Testis (tissue), 2 donors: ENCODE measurements at regions not wholly inside any gene's neighbourhood (a gene's known extent, or its start where the extent isn't known, plus 50 kb on each side); places are given as distances from the start of the nearest gene placed in this dataset.
"Not testable (repeated sequence)": the region's sequence is repeated elsewhere in the genome, so short reads cannot be mapped to it uniquely, and the experiment has no call there.

ENCODE experiments used
- DNase-seq: peaks from one replicate; pipeline ENCODE4 v3.0.0-alpha.2; 2019
- H3K27ac ChIP-seq, 2 donors: fragments of 200-600 bp; sonication (generic); one replicate each; pipeline ENCODE4 v1.5.1; 2019
- H3K27me3 ChIP-seq: fragments of 200-600 bp; sonication (generic); one replicate; pipeline ENCODE4 v1.5.1; 2019
- H3K36me3 ChIP-seq: fragments of 200-600 bp; sonication (generic); one replicate; pipeline ENCODE4 v1.5.1; 2017; ENCODE audit warnings: low read depth; ENCODE audit errors: missing control alignments
- H3K4me1 ChIP-seq: fragments of 200-600 bp; sonication (generic); one replicate; pipeline ENCODE4 v1.5.1; 2019
- H3K4me3 ChIP-seq, 2 donors: fragments of 200-600 bp; sonication (generic); one replicate each; pipeline ENCODE4 v1.5.1; 2017 to 2019
- H3K9me3 ChIP-seq: fragments of 200-600 bp; sonication (generic); one replicate; pipeline ENCODE4 v1.5.1; 2017
- CTCF ChIP-seq, 3 experiments: fragments of 450-650 bp in 2 of 3; fragments of 200-600 bp in 1 of 3; sonication (generic) in 1 of 3; IDR thresholded peaks; one replicate each; pipeline ENCODE4 v1.5.1; 2016 to 2019; ENCODE audit warnings: antibody characterized with exemption in 3 of 3, mild to moderate bottlenecking in 2 of 3, moderate library complexity in 1 of 3
- POLR2A ChIP-seq: fragments of 450-650 bp; IDR thresholded peaks from one replicate; pipeline ENCODE4 v1.6.1; 2017; ENCODE audit warnings: antibody characterized with exemption, mild to moderate bottlenecking, moderate library complexity
- WGBS, 2 donors: methylation state at CpG; one replicate each; pipeline ENCODE4 v1.1.5; 2018; 5-methylcytosine and 5-hydroxymethylcytosine counted together
- intact Hi-C: fragments of 100-400 bp; cut with DNase I; formaldehyde crosslinking; loops from one replicate; pipeline ENCODE4 v1.15.1; 2023; ENCODE audit warnings: low total_unique reads

GRCh38 chr5:116730706-116731105, 156.1 kb upstream of the SEMA6A start:
- Histone ChIP-seq H3K36me3 (no peaks in the 10 kb centered on the region), H3K27ac (no peak overlapping the region), H3K4me1 (no peaks in the 10 kb centered on the region), H3K9me3 (no peaks in the 10 kb centered on the region), H3K4me3 (no peak overlapping the region), H3K27me3 (no peaks in the 10 kb centered on the region)
- DNase-seq = no peak
- TF ChIP-seq CTCF (IDR thresholded peaks at IDR 0.05) (no peak), POLR2A (no peak)
- 50 to 59% methylated on average over 5 of the region's 5 CpGs for WGBS, 2 donors
- intact Hi-C loops = no loop called here

DNA sequence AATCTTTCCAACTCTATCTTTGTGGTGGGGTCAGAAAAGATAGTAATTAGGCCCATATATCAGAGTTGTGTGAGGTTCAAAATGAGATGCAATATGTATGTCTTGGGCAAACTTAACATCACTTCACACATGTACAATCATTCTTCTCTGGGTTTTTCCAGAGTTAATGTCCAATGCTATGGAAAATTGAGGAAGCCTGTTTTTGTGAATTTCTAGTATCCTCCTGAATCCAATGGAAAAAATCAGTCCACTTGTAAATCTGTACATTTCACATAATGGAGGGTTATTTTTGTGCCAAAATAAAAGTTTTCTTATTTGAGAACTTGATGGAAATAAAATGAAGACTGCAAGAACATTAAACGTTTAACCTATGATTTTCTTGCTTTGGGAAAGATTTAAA, 155.6 kb upstream of the SEMA6A start:
- no peak overlapping the region for H3K4me3 ChIP-seq
- no peaks in the 10 kb centered on the region for H3K4me1 ChIP-seq
- H3K27me3 ChIP-seq = no peaks in the 10 kb centered on the region
- no peak overlapping the region for H3K27ac ChIP-seq
- intact Hi-C loops = no loop called here
- WGBS, 2 donors = 59 to 73% methylated on average over 1 of the region's 1 CpG
- H3K36me3 ChIP-seq = no peaks in the 10 kb centered on the region
- no peak for DNase-seq
- H3K9me3 ChIP-seq = no peaks in the 10 kb centered on the region
- TF ChIP-seq POLR2A (no peak), CTCF (IDR thresholded peaks at IDR 0.05) (no peak)

DNA sequence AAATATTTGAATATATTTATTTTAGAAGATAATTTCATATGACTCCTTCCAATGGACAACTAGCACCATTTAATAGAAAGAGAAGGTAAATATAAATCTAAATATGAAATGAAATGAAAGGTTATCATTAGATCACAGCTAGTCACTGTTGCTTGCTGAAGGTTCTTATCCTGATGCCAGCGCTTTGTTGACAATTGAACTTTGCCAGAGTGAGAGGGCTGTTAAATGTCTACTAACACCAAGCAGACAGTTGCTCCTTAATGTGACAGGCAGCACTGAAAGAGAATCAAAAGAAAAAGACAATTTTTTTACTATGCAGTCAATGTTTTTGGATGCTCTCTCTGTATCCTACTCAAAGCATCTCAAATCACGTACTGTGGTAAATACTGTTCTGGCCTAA, 152.6 kb upstream of the SEMA6A start:
- Histone ChIP-seq H3K36me3 (no peaks in the 10 kb centered on the region), H3K27ac (no peak overlapping the region), H3K4me1 (no peaks in the 10 kb centered on the region), H3K9me3 (no peaks in the 10 kb centered on the region), H3K4me3 (no peak overlapping the region), H3K27me3 (no peaks in the 10 kb centered on the region)
- 91 to 94% methylated on average over 2 of the region's 2 CpGs for WGBS, 2 donors
- DNase-seq = no peak
- TF ChIP-seq CTCF (IDR thresholded peaks at IDR 0.05) (no peak), POLR2A (no peak)
- intact Hi-C loops = no loop called here

GRCh38 chr5:116726180-116726579, 151.6 kb upstream of the SEMA6A start:
- H3K36me3 ChIP-seq, H3K4me1 ChIP-seq, H3K9me3 ChIP-seq, H3K4me3 ChIP-seq, intact Hi-C loops, H3K27ac ChIP-seq, H3K27me3 ChIP-seq, DNase-seq: not testable (repeated sequence)
- 86 to 98% methylated on average over 2 of the region's 2 CpGs for WGBS, 2 donors

DNA sequence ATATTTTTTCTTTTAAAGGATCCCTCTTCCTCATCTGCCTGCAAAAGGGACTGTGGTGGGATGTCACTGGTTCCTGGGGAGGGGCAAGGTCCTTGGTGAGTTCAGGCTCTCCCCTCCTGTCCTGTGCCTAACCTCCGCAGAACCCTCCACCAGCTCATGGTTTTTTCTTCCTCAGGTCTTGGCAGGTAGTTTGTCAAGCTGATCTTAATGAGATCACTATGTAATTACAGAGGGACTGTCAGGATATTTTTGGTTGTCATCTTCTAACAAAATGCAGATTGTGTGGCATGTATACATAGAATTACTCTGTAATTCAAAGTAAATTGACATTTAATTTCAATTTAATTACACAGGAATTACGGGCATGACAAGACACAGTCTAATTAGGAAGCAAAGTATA, 150.3 kb upstream of the SEMA6A start:
- H3K27me3 ChIP-seq = no peaks in the 10 kb centered on the region
- no peaks in the 10 kb centered on the region for H3K4me1 ChIP-seq
- intact Hi-C loops = no loop called here
- DNase-seq = no peak
- no peaks in the 10 kb centered on the region for H3K9me3 ChIP-seq
- TF ChIP-seq CTCF (IDR thresholded peaks at IDR 0.05) = no peak
- TF ChIP-seq POLR2A = no peak
- WGBS, 2 donors = 94 to 96% methylated on average over 2 of the region's 2 CpGs
- H3K27ac ChIP-seq = no peak overlapping the region
- H3K36me3 ChIP-seq = no peaks in the 10 kb centered on the region
- no peak overlapping the region for H3K4me3 ChIP-seq
